GM23338 (cell line): ENCODE measurements at regions not wholly inside any gene's neighbourhood (a gene's known extent, or its start where the extent isn't known, plus 50 kb on each side); places are given as distances from the start of the nearest gene placed in this dataset.

Experiments
- ATAC-seq: fragments of 200-7000 bp; cut with Tn5 transposase; 3 replicates; pipeline ENCODE4 v1.9.1; 2020
- DNase-seq: peaks from one replicate; pipeline ENCODE4 v3.0.0-alpha.2; 2015; ENCODE audit warnings: low spot score
- H2AFZ ChIP-seq: fragments of 200-600 bp; sonication (generic); 2 replicates; pipeline ENCODE4 v1.8.0; 2016; ENCODE audit warnings: antibody characterized with exemption, mild to moderate bottlenecking, moderate library complexity
- H3F3A ChIP-seq: fragments of 200-600 bp; sonication (generic); replicated peaks from 2 replicates; pipeline ENCODE4 v1.8.0; 2017; ENCODE audit warnings: antibody characterized with exemption, mixed run types, low read depth
- H3K27ac ChIP-seq: fragments of 200-600 bp; sonication (generic); 2 replicates; pipeline ENCODE4 v1.6.1; 2016; ENCODE audit warnings: low read depth
- H3K27me3 ChIP-seq: fragments of 200-600 bp; sonication (generic); 2 replicates; pipeline ENCODE4 v1.8.0; 2016; ENCODE audit warnings: mild to moderate bottlenecking, mixed run types, moderate library complexity; ENCODE audit not compliant: insufficient read depth
- H3K36me3 ChIP-seq: fragments of 200-600 bp; sonication (generic); 2 replicates; pipeline ENCODE4 v1.8.0; 2016; ENCODE audit warnings: mild to moderate bottlenecking; ENCODE audit not compliant: insufficient read depth
- H3K4me1 ChIP-seq: fragments of 200-600 bp; sonication (generic); 2 replicates; pipeline ENCODE4 v1.8.0; 2016; ENCODE audit warnings: mild to moderate bottlenecking, moderate library complexity; ENCODE audit not compliant: insufficient read depth
- H3K4me2 ChIP-seq: fragments of 200-600 bp; sonication (generic); 2 replicates; pipeline ENCODE4 v1.7.1; 2017; ENCODE audit warnings: mixed run types
- H3K4me3 ChIP-seq: fragments of 200-600 bp; sonication (generic); 2 replicates; pipeline ENCODE4 v1.6.1; 2016; ENCODE audit warnings: mixed run types
- H3K79me2 ChIP-seq: fragments of 200-600 bp; sonication (generic); replicated peaks from 2 replicates; pipeline ENCODE4 v1.8.0; 2017; ENCODE audit warnings: mild to moderate bottlenecking; ENCODE audit not compliant: insufficient read depth
- H3K9me2 ChIP-seq: fragments of 200-600 bp; sonication (generic); 2 replicates; pipeline ENCODE4 v1.8.0; 2017; ENCODE audit not compliant: insufficient read depth
- H4K20me1 ChIP-seq: fragments of 200-600 bp; sonication (generic); replicated peaks from 2 replicates; pipeline ENCODE4 v1.8.0; 2017; ENCODE audit warnings: mild to moderate bottlenecking; ENCODE audit not compliant: insufficient read depth
- H3K27ac Mint-ChIP-seq: 2 replicates; pipeline ENCODE4 v1.8.0; 2020; ENCODE audit warnings: inconsistent platforms, mild to moderate bottlenecking, moderate library complexity, mixed read lengths
- H3K27me3 Mint-ChIP-seq: 3 replicates; pipeline ENCODE4 v1.8.0; 2022; ENCODE audit warnings: low read depth, mild to moderate bottlenecking, moderate library complexity, mixed read lengths, inconsistent platforms; ENCODE audit not compliant: insufficient read depth, poor library complexity
- H3K36me3 Mint-ChIP-seq: 3 replicates; pipeline ENCODE4 v1.8.0; 2021; ENCODE audit warnings: low read depth, mild to moderate bottlenecking, inconsistent platforms, moderate library complexity, mixed read lengths
- H3K4me1 Mint-ChIP-seq: 3 replicates; pipeline ENCODE4 v1.8.0; 2020; ENCODE audit warnings: mild to moderate bottlenecking, inconsistent platforms, mixed read lengths
- H3K4me3 Mint-ChIP-seq: 3 replicates; pipeline ENCODE4 v1.8.0; 2021; ENCODE audit warnings: moderate library complexity, mild to moderate bottlenecking, inconsistent platforms, mixed read lengths
- H3K9me3 Mint-ChIP-seq: 3 replicates; pipeline ENCODE4 v1.8.0; 2020; ENCODE audit warnings: moderate library complexity, mild to moderate bottlenecking, inconsistent platforms, mixed read lengths
- CREB1 ChIP-seq: fragments of 250-450 bp; sonication (Bioruptor Pico); IDR thresholded peaks from 2 replicates; pipeline ENCODE4 v1.5.0; 2020; ENCODE audit warnings: low read depth, mild to moderate bottlenecking, moderate library complexity
- CTCF ChIP-seq, 2 experiments: fragments of 200-600 bp in 1 of 2; sonication (generic) in 1 of 2; conservative IDR thresholded peaks; 2 replicates each; pipeline versions ENCODE4 v1.5.1 to v1.6.1; 2016 to 2017; ENCODE audit warnings: antibody characterized with exemption in 2 of 2, low read depth in 2 of 2, mild to moderate bottlenecking in 2 of 2, moderate library complexity in 1 of 2
- ETS1 ChIP-seq: IDR thresholded peaks from 2 replicates; pipeline ENCODE4 v1.6.1; 2016; ENCODE audit warnings: antibody characterized with exemption
- EZH2 ChIP-seq: fragments of 200-600 bp; sonication (generic); IDR thresholded peaks from one replicate; pipeline ENCODE4 v1.8.0; 2017; ENCODE audit warnings: antibody characterized with exemption, mild to moderate bottlenecking, low read depth; ENCODE audit not compliant: unreplicated experiment
- EZH2phosphoT487 ChIP-seq: fragments of 200-600 bp; sonication (generic); IDR thresholded peaks from one replicate; pipeline ENCODE4 v1.8.1; 2018; ENCODE audit warnings: antibody characterized with exemption; ENCODE audit not compliant: unreplicated experiment
- JUNB ChIP-seq: IDR thresholded peaks from one replicate; pipeline ENCODE4 v1.6.1; 2016; ENCODE audit warnings: antibody characterized with exemption; ENCODE audit not compliant: unreplicated experiment
- NANOG ChIP-seq: IDR thresholded peaks from 2 replicates; pipeline ENCODE4 v1.6.1; 2016; ENCODE audit warnings: antibody characterized with exemption, borderline replicate concordance
- POLR2AphosphoS5 ChIP-seq: IDR thresholded peaks from 2 replicates; pipeline ENCODE4 v1.6.1; 2016; ENCODE audit warnings: antibody characterized with exemption, low read depth
- REST ChIP-seq: IDR thresholded peaks from one replicate; pipeline ENCODE4 v1.6.1; 2018; ENCODE audit warnings: antibody characterized with exemption; ENCODE audit not compliant: unreplicated experiment
- STAT1 ChIP-seq: IDR thresholded peaks from one replicate; pipeline ENCODE4 v1.6.1; 2016; ENCODE audit warnings: antibody characterized with exemption; ENCODE audit not compliant: unreplicated experiment
- ZNF114 ChIP-seq: fragments of 250-450 bp; sonication (Bioruptor Pico); IDR thresholded peaks from 2 replicates; pipeline ENCODE4 v1.5.0; 2020; ENCODE audit warnings: mild to moderate bottlenecking, moderate library complexity
- ZNF331 ChIP-seq: fragments of 250-450 bp; sonication (Bioruptor Pico); IDR thresholded peaks from 2 replicates; pipeline ENCODE4 v1.5.0; 2020; ENCODE audit warnings: low read depth, mild to moderate bottlenecking, moderate library complexity
- ZNF462 ChIP-seq: fragments of 250-450 bp; sonication (Bioruptor Pico); IDR thresholded peaks from 2 replicates; pipeline ENCODE4 v1.5.0; 2020; ENCODE audit warnings: mild to moderate bottlenecking, moderate library complexity

GRCh38 chr2:81589406-81589805, 1284.9 kb upstream of the LRRTM1 start:
- no peak overlapping the region for H3K4me3 ChIP-seq
- 0 out of 2 replicates have a peak, but pooled peaks cover 5% of the 10 kb centered on the region for H3K9me2 ChIP-seq
- no peak overlapping the region for H3K4me3 Mint-ChIP-seq
- no peak overlapping the region for H3K27ac ChIP-seq
- H2AFZ ChIP-seq = no peak overlapping the region
- ATAC-seq (no peak), DNase-seq (no peak)
- no peak overlapping the region for H3K4me2 ChIP-seq
- no peaks in the 10 kb centered on the region for H3K36me3 ChIP-seq
- no peaks in the 10 kb centered on the region for H3F3A ChIP-seq
- no peaks in the 10 kb centered on the region for H3K27me3 Mint-ChIP-seq
- H3K4me1 Mint-ChIP-seq = no peaks in the 10 kb centered on the region
- H3K27ac Mint-ChIP-seq = no peak overlapping the region
- no peaks in the 10 kb centered on the region for H3K4me1 ChIP-seq
- H3K36me3 Mint-ChIP-seq = no peaks in the 10 kb centered on the region
- H3K9me3 Mint-ChIP-seq = no peaks in the 10 kb centered on the region; the same call in 2 of the 3 replicates
- TF ChIP-seq EZH2phosphoT487 = no peak
- no peak for TF ChIP-seq STAT1
- TF ChIP-seq CREB1 (CRISPR knock-in tag) = no peak
- TF ChIP-seq POLR2AphosphoS5 = no peak
- no peak for TF ChIP-seq ZNF114 (CRISPR knock-in tag)
- TF ChIP-seq ETS1 = no peak
- TF ChIP-seq REST = no peak
- TF ChIP-seq ZNF331 (CRISPR knock-in tag) = no peak
- no peak for TF ChIP-seq EZH2
- no peak for TF ChIP-seq JUNB
- TF ChIP-seq ZNF462 (CRISPR knock-in tag) = no peak
- no peak for TF ChIP-seq NANOG
- TF ChIP-seq CTCF (conservative IDR thresholded peaks at IDR 0.05; ENCODE audit: low read depth in 2 of 2) = no peak
- H4K20me1 ChIP-seq = no peaks in the 10 kb centered on the region
- no peaks in the 10 kb centered on the region for H3K79me2 ChIP-seq
- H3K27me3 ChIP-seq = no peaks in the 10 kb centered on the region
